Activated CD4-positive, alpha-beta T cell treated with anti-CD3 and anti-CD28 coated beads, Interleukin-2, Interleukin-6, amounts not matched to agents 100 ng/mL and 50 ng/mL, durations not matched to agents 16 hours and 8 hours (primary cell): ENCODE measurements at regions not wholly inside any gene's neighbourhood (a gene's known extent, or its start where the extent isn't known, plus 50 kb on each side); places are given as distances from the start of the nearest gene placed in this dataset.
A peak's percentile ranks its signal among the peaks of the same experiment; 100 is the strongest.

Experiments
- DNase-seq: peaks from one replicate; pipeline ENCODE4 v3.0.0-alpha.2; 2020

GRCh38 chr7:15972862-15973275 is 286.4 kb upstream of the MEOX2 start:
- no peak for DNase-seq

- no peak for DNase-seq
These were observed 281.1 kb upstream of the MEOX2 start for GRCh38 chr7:15967551-15967950.

GRCh38 chr7:15967121-15967520 is 280.6 kb upstream of the MEOX2 start:
- DNase-seq = no peak

DNA sequence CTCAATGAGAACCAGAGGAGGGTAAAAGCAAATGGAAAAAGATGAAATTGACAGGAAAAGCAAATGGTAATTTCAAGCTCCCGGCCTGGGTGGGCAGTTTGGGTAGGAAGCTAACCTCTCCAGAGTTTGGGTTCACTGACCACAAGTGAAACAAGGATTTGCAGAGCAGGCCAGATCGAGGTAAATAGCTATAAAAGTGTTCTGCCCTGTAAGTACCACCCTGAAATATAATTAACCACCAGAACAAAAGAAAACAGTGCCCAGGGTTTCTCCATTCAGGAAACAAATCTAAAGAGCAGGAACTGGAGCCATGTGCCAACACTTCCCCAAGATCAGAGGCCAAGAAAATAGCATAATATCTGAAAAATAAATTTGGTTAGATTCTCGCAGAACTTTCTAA is 276.7 kb upstream of the MEOX2 start:
- DNase-seq = no peak

GRCh38 chr7:15954671-15955354 is 268.3 kb upstream of the MEOX2 start:
- no peak for DNase-seq

DNA sequence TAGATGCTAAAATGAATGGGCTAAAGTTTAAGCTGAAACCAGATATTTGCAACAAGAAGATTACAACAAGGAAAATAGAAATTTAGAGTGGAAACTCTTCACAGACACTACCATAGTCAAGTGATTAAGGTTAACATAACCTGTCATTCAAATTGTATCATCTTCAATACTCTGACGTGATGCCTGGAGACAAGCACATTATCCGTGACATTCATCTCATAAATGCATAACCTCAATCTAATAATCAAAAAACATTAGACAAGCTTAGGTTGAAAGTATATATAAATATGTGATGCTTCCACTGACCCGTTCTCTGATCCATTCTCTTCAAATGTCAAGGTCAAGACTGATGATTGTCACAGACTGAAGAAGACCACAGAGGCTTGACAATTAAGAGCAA is 263.8 kb upstream of the MEOX2 start:
- DNase-seq = no peak

GRCh38 chr7:15947754-15948153 is 261.3 kb upstream of the MEOX2 start:
- no peak for DNase-seq

- no peak for DNase-seq
These were observed 251.6 kb upstream of the MEOX2 start for GRCh38 chr7:15938115-15938514.

DNA sequence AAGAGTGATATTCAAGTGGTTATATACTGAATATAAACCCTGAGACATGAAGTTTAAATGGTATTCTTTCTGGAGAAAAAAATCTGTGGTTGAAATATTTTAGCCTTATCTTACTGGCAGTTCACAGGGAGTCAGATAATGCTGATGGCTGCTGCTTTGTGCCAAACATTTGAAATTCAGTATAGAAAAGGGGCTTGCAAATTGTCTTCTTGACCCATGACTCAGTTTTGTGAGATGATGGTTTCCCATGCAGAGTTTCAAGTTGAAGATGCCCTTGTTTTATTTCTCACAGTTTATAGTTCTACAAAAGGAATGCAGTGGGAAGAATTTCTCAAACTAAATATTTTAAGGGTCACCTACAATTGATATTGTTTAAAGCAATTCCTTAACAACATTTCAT is 251.1 kb upstream of the MEOX2 start:
- DNase-seq = no peak

DNA sequence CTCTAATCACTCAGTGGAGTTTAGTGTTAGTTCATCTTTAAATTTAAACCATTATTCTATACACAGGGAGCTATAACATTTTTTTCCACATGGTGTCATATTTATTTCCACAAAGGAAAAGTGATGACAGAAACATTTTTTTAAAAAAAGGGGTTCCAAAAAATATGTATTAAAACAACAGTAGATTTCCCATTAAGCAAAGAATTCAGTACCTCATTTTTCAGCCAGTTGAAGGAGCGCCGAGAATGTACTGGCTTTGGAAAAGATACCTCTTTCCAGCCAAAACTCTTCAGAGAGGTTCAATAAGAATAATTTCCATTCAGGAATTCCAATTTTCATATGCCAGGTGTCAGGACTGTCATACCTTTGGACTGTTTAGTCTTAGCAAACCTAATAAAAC is 250.5 kb upstream of the MEOX2 start:
- no peak for DNase-seq

- DNase-seq = no peak
These were observed 245.8 kb upstream of the MEOX2 start for GRCh38 chr7:15932318-15932717.

GRCh38 chr7:15929411-15929810 is 242.9 kb upstream of the MEOX2 start:
- DNase-seq = no peak

DNA sequence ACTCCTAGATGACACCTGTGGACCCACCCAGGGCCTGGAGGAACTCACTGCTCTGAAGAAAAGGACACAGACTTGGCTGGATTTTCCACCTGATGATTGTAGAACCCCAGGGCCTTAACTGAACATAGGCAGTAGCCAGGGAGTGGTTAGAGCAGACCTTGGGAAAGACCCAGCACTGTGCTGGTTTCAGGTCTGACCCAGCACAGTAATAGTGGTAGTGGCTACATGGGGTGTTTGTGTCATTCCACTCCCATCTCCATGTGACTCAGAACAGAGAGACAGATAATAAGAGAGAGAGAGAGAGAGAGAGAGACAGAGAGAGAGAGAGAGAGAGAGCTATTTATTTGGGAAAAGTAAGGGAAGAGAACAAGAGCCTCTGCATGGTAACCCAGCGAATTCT is 239.1 kb upstream of the MEOX2 start:
- DNase-seq = peak; percentile 12

DNA sequence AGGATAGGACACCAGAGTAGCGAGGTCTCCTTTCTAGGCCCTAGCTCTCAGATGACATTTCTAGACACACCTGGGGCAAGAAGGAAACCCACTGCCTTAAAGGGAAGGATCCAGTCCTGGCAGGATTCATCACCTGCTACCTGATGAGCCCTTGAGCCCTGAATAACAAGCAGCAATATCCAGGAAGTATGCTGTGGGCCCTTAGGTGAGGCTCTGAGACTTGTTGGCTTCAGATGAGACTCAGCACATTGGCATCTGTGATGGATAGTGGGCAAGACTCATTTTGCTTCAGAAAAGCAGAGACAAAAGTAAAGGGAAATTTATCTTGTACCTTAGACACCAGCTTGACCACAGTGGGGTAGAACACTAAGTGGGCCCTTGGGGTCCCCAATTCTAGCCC is 238.4 kb upstream of the MEOX2 start:
- DNase-seq = no peak

- DNase-seq = no peak
These were observed 235.5 kb upstream of the MEOX2 start for GRCh38 chr7:15922002-15922401.

- DNase-seq = no peak
These were observed 235.1 kb upstream of the MEOX2 start for GRCh38 chr7:15921576-15921975.

- no peak for DNase-seq
These were observed 234.5 kb upstream of the MEOX2 start for GRCh38 chr7:15920953-15921352.

DNA sequence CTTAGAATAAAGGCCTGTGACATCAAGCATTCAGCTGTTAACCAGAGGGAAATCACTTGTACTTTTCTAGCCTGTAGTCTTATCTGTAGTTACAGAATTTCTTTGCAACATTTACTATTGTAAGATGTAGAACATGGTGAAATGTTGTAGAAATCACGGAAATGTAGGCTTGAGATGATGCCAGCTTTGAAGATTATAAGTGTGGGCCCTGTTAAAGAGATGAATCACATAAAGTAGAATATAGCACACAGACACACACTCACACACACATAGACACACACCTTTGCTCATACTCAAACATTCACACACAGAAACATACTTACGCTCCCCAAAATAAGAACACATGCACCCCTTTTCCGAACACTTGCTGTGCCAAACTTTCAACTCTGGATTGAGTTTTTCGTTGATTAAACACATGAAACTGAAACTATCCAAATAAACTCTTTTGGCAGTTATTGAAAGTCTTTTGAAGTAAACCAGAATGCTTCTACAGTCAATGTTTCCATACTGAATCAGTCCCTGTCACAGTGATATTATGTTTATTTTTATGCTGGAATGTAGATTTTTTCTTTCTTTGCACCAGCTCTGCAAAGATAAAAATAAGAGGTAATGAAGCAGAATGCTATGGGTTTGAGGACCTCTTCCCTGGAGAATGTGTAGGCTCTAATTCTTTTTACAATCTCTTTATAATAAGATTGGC is 230.3 kb upstream of the MEOX2 start:
- no peak for DNase-seq

GRCh38 chr7:15915686-15916293 is 229.3 kb upstream of the MEOX2 start:
- DNase-seq = no peak

- no peak for DNase-seq
These were observed 228.1 kb upstream of the MEOX2 start for GRCh38 chr7:15914611-15915010.

GRCh38 chr7:15906436-15906835 is 220.0 kb upstream of the MEOX2 start:
- no peak for DNase-seq

DNA sequence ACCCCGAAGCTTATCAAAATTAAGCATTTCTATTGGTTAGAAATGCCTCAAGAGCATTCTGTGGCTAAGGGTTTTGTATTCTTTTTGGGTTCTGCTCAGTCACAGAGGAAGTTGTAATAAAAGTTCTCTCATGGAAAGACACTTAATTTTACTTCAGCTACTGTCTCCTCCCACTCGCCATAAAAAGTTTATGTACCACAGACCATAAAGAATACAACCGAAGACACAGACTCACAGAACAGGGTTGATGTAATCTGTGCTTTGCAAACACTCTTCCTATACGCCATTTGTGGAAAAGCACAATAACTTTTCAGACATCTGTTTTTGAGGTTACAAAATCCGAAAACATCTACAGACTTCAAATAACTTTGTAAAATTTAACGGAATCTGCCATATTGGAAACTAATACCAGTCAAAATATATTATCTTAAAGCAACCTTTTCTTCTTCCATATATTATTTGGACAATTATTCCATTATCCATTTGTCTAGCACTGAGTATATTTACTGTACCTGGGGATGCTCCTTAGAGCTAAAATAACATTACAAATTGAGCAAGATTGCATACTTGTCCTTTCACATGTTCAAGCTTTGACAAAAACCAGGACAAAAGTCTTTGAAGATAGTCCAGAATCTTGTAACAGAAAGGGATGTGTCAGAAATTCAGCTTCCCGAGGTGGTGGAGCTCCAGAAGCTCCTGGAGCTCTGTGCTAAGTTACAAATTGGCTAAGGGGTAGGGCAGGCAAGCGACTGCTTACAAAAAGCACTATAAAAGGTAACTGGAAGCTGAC is 219.0 kb upstream of the MEOX2 start:
- DNase-seq = no peak

- DNase-seq = no peak
These were observed 204.8 kb upstream of the MEOX2 start for GRCh38 chr7:15891151-15891881.
